ENCODE measurements at regions not wholly inside any gene's neighbourhood (a gene's known extent, or its start where the extent isn't known, plus 50 kb on each side); places are given as distances from the start of the nearest gene placed in this dataset.

DNA sequence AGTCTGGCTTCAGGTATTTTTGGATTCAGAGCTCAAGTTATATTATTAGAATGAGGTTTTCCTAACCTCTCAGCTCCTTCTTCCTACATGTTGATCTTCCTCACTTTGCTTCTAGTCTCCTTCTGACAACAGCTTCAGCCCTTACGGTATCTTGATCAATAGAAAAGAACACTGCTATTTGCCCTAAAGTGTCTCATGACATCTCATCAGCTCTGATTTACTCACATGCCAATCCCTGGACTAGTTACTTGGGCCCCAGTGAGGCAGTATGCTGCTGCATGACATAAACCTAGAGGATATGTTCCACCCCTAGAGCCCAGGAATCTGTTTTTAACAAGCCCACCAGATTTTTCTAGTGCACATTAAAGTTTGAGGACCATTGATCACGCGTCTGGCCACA is 110.3 kb downstream of the UNC5CL start:
- TF ChIP-seq, protein P1, sequence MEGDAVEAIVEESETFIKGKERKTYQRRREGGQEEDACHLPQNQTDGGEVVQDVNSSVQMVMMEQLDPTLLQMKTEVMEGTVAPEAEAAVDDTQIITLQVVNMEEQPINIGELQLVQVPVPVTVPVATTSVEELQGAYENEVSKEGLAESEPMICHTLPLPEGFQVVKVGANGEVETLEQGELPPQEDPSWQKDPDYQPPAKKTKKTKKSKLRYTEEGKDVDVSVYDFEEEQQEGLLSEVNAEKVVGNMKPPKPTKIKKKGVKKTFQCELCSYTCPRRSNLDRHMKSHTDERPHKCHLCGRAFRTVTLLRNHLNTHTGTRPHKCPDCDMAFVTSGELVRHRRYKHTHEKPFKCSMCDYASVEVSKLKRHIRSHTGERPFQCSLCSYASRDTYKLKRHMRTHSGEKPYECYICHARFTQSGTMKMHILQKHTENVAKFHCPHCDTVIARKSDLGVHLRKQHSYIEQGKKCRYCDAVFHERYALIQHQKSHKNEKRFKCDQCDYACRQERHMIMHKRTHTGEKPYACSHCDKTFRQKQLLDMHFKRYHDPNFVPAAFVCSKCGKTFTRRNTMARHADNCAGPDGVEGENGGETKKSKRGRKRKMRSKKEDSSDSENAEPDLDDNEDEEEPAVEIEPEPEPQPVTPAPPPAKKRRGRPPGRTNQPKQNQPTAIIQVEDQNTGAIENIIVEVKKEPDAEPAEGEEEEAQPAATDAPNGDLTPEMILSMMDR (optimal IDR thresholded peaks at IDR 0.05 in 1 of 3, IDR thresholded peaks at IDR 0.05 in 1 of 3, conservative IDR thresholded peaks at IDR 0.05 in 1 of 3; ENCODE audit: extremely low read depth in 1 of 3, insufficient read depth in 2 of 3, low read length in 3 of 3) = no peak
- no peak for TF ChIP-seq EZH2 (IDR thresholded peaks at IDR 0.05; ENCODE audit: low read length)
